Activated B cell treated with CpG ODN at 0.5 μM for 24 hours (primary cell): ENCODE measurements at regions not wholly inside any gene's neighbourhood (a gene's known extent, or its start where the extent isn't known, plus 50 kb on each side); places are given as distances from the start of the nearest gene placed in this dataset.

ENCODE experiments used
- ATAC-seq: fragments of 200-7000 bp; cut with Tn5 transposase; one replicate; pipeline ENCODE4 v1.10.0; 2021; ENCODE audit warnings: low read depth, mild to moderate bottlenecking, moderate library complexity
- CTCF ChIA-PET: fragments of 350-600 bp; sonication (Branson Sonifier 250); formaldehyde crosslinking; loops from one replicate; lab custom pipeline; 2021; ENCODE audit warnings: antibody characterized with exemption; lab: Charles Lee
- POLR2A ChIA-PET: fragments of 350-600 bp; sonication (Branson Sonifier 250); formaldehyde crosslinking; loops from one replicate; lab custom pipeline; 2021; ENCODE audit warnings: antibody characterized with exemption; lab: Charles Lee
- DNase-seq: peaks from one replicate; pipeline ENCODE4 v3.0.0; 2022
- H3K27ac Mint-ChIP-seq: one replicate; pipeline ENCODE4 v1.8.0; 2020; ENCODE audit warnings: mixed read lengths
- H3K27me3 Mint-ChIP-seq: one replicate; pipeline ENCODE4 v1.8.0; 2021; ENCODE audit warnings: mixed read lengths
- H3K36me3 Mint-ChIP-seq: one replicate; pipeline ENCODE4 v1.8.0; 2021; ENCODE audit warnings: low read depth, mixed read lengths
- H3K4me1 Mint-ChIP-seq: one replicate; pipeline ENCODE4 v1.8.0; 2021; ENCODE audit warnings: mixed read lengths
- H3K4me3 Mint-ChIP-seq: one replicate; pipeline ENCODE4 v1.8.0; 2020; ENCODE audit warnings: mild to moderate bottlenecking, mixed read lengths
- H3K9me3 Mint-ChIP-seq: one replicate; pipeline ENCODE4 v1.8.0; 2020; ENCODE audit warnings: mixed read lengths
- CTCF ChIP-seq: fragments of 200-600 bp; IDR thresholded peaks from one replicate; pipeline ENCODE4 v1.8.0; 2022; ENCODE audit warnings: antibody characterized with exemption, mild to moderate bottlenecking
- intact Hi-C: fragments of 100-400 bp; cut with micrococcal nuclease; formaldehyde crosslinking; loops from one replicate; pipeline ENCODE4 v1.15.1; 2024

GRCh38 chr9:2337131-2337530 lies 284.5 kb upstream of the VLDLR start:
- Mint-ChIP-seq H3K4me1 (no peaks in the 10 kb centered on the region), H3K4me3 (no peak overlapping the region), H3K27ac (no peak overlapping the region), H3K27me3 (no peaks in the 10 kb centered on the region), H3K36me3 (no peaks in the 10 kb centered on the region), H3K9me3 (no peaks in the 10 kb centered on the region)
- POLR2A ChIA-PET = no interaction called here
- no peak for TF ChIP-seq CTCF
- intact Hi-C loops = no loop called here
- ATAC-seq (no peak), DNase-seq (no peak)
- CTCF ChIA-PET = no interaction called here

- H3K27ac Mint-ChIP-seq = no peak overlapping the region
- no peaks in the 10 kb centered on the region for H3K36me3 Mint-ChIP-seq
- ATAC-seq = no peak
- ChIA-PET POLR2A (no interaction called here), CTCF (no interaction called here)
- intact Hi-C loops = no loop called here
- no peak overlapping the region for H3K4me3 Mint-ChIP-seq
- DNase-seq = no peak
- H3K27me3 Mint-ChIP-seq = no peaks in the 10 kb centered on the region
- no peaks in the 10 kb centered on the region for H3K4me1 Mint-ChIP-seq
- no peaks in the 10 kb centered on the region for H3K9me3 Mint-ChIP-seq
- TF ChIP-seq CTCF = no peak
Measured at GRCh38 chr9:2337627-2338026, 284.0 kb upstream of the VLDLR start.

DNA sequence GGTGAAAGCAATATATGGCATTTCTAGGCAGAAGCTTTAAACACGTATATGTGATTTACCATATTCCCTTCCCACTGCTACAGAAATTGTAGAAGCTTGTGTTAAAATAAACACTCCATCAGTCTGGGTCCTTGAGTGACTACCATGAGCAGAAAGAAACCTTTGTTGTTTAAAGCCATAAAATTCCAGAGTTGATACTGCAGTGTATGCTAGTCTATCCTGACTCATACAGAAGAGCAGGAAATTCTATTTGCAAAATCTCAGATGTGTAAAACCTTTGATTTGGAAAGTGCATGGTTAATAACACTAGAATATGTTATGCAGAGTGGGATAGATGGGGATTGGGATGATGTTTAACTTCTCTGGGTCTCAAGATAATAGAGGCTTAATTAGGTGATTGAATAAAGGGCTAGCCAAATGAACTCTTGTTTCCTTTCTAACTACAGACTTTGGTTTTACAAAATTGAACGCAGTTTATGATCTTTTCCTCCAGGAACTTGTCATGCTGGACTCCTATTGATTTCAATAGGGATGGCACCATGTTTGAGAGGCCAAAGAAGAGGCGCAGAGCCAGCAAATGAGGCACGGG lies 282.7 kb upstream of the VLDLR start:
- POLR2A ChIA-PET = no interaction called here
- no peak overlapping the region for H3K4me3 Mint-ChIP-seq

DNA sequence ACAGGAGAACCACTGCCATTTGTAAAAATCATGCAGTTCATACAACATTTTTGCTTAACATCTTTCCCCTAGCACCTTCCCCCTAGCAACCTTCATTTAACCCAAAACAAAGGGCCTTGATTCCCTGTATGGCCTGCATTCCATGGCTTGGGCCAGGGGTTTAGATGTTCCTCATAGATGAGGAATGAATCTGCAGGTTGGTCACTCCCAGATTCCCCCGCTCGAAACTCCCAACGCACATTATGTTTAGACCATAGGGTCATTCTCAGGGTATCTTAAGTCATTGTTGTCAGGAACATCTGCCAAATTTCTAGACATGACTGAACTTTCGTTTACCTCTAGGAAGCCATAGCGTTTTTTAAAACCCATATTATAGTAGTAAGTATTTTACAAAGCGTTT lies 282.2 kb upstream of the VLDLR start:
- H3K4me3 Mint-ChIP-seq = no peak overlapping the region
- H3K9me3 Mint-ChIP-seq = no peaks in the 10 kb centered on the region
- intact Hi-C loops = no loop called here
- no peak for TF ChIP-seq CTCF
- ChIA-PET CTCF (no interaction called here), POLR2A (no interaction called here)
- no peak overlapping the region for H3K27ac Mint-ChIP-seq
- H3K36me3 Mint-ChIP-seq = no peaks in the 10 kb centered on the region
- H3K27me3 Mint-ChIP-seq = no peaks in the 10 kb centered on the region
- DNase-seq (no peak), ATAC-seq (no peak)
- H3K4me1 Mint-ChIP-seq = no peaks in the 10 kb centered on the region

More for the DNA sequence above, 282.7 kb upstream of the VLDLR start:
- DNase-seq = no peak
- intact Hi-C loops = no loop called here
- CTCF ChIA-PET = no interaction called here
- TF ChIP-seq CTCF = no peak
- no peaks in the 10 kb centered on the region for H3K27me3 Mint-ChIP-seq
- H3K27ac Mint-ChIP-seq = no peak overlapping the region
- no peaks in the 10 kb centered on the region for H3K9me3 Mint-ChIP-seq
- no peaks in the 10 kb centered on the region for H3K36me3 Mint-ChIP-seq
- no peaks in the 10 kb centered on the region for H3K4me1 Mint-ChIP-seq
- no peak for ATAC-seq

DNA sequence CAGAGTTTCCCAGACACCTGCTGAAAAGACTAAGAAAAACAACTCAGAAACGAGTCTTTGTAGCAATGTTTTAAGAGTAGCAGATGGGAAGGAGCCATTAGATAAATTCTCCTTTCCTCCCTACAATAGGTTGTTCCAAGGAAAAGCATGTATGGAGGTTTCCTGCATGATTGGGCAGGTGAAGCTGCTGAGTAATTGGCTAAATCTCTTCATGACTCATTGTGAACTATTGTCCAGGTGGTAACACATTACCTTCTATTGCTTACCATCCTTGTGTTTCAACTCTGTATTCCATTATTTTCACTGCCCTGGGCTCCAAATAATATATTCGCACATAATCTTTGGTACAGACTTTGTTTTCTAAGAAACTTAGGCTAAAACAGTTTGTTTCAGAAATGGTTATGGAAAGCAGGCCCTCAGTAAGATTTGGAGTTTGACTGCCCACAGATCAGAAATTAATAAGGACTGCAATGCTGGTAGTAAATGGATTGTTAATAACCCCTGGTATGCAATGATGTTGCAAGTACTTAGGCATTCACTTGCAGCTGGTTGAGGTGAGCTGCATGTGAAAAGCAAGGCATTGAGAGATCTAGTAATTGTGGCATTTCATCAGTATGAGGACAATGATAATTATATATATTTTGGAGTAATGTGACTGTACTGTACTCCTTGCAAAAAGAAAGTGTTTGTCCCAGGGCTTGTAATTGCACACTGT lies 281.4 kb upstream of the VLDLR start:
- Mint-ChIP-seq H3K36me3 (no peaks in the 10 kb centered on the region), H3K27me3 (no peaks in the 10 kb centered on the region), H3K27ac (no peak overlapping the region), H3K9me3 (no peaks in the 10 kb centered on the region), H3K4me1 (no peaks in the 10 kb centered on the region), H3K4me3 (no peak overlapping the region)
- DNase-seq (no peak), ATAC-seq (no peak)
- TF ChIP-seq CTCF = no peak
- CTCF ChIA-PET = no interaction called here
- intact Hi-C loops = no loop called here
- POLR2A ChIA-PET = no interaction called here
